ENCODE measurements at regions not wholly inside any gene's neighbourhood (a gene's known extent, or its start where the extent isn't known, plus 50 kb on each side); places are given as distances from the start of the nearest gene placed in this dataset.

DNA sequence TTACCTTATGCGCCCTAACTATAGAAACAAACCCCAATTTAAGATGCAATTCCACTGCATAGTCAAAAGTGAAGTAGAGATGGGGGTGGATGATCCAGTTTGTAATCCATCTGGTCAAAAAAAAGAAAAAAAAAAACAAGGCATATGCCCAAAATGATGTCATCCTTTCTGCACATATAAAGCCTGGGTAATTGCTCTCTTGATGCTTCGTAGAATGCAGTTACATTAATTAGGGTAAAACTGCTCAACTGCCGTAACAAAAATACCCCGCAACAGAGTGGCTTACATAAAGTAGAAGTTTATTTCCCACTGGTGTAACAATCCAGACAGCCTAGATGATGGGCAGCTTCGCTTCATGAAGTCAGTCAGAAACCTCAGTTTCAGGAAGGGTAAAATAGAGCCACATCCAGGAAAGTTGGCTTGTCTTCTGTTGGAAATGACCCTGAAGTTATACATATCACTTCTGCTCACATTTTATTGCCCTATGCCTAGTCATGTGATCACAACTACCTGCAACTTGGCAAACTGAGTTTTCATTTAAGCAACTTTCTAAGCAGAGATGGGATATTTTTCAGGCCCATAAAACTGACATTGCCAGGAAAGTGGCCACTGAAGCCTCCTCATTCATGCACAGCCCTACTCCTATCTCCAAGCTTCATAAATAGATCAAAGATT, 221.7 kb downstream of the C1orf94 start:
- DNase-seq, result no peak
- no peaks in the 10 kb centered on the region for H3K36me3 ChIP-seq (replicated peaks; ENCODE audit: control insufficient read depth, insufficient read depth, low read length)
- H3K27me3 ChIP-seq (ENCODE audit: control insufficient read depth, insufficient read depth, low read length), result no peaks in the 10 kb centered on the region
- H3K4me3 ChIP-seq (ENCODE audit: insufficient read depth, low read depth, low read length), result no peak overlapping the region

DNA sequence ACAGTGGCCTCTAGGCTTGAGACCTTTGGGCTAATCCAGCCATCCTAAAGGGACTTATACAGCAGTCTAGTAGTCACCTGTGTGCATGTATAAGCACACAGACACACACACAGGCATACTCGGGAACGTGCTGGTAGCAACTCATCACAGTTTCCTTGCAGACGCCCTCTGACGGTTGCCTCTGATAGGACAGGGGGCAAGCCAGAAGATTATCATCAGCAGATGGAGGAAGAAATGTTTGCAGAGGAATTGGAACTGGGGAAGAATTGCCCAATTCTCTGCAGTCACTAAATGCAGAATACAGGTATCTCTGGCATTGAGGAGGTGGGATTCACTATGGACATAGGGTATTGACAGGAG, 222.2 kb downstream of the C1orf94 start:
- no peaks in the 10 kb centered on the region for H3K27me3 ChIP-seq (ENCODE audit: control insufficient read depth, insufficient read depth, low read length)
- no peak overlapping the region for H3K4me3 ChIP-seq (ENCODE audit: insufficient read depth, low read depth, low read length)
- DNase-seq, result peak; percentile 53
- no peaks in the 10 kb centered on the region for H3K36me3 ChIP-seq (replicated peaks; ENCODE audit: control insufficient read depth, insufficient read depth, low read length)

DNA sequence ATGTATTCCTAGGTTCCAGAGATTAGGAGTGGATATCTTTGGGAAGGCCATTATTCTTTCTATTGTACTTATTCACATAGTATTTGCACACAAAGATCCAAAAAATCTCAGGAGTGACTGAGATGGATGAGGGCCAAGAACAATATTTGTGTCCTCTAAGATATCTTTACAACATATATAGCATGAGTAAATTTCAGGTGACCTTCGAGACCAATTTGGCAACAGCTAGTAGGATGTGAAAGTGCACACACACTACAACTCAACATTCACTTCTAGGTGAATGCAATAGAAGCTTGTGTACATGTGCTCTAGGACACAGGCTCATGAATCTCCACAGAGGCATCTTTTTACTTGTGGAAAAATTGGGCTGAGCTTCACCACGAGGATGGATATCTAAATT, 224.0 kb downstream of the C1orf94 start:
- Histone ChIP-seq H3K4me3 (ENCODE audit: insufficient read depth, low read depth, low read length) (no peak overlapping the region), H3K36me3 (replicated peaks; ENCODE audit: control insufficient read depth, insufficient read depth, low read length) (no peaks in the 10 kb centered on the region), H3K27me3 (ENCODE audit: control insufficient read depth, insufficient read depth, low read length) (no peaks in the 10 kb centered on the region)
- DNase-seq, result no peak

DNA sequence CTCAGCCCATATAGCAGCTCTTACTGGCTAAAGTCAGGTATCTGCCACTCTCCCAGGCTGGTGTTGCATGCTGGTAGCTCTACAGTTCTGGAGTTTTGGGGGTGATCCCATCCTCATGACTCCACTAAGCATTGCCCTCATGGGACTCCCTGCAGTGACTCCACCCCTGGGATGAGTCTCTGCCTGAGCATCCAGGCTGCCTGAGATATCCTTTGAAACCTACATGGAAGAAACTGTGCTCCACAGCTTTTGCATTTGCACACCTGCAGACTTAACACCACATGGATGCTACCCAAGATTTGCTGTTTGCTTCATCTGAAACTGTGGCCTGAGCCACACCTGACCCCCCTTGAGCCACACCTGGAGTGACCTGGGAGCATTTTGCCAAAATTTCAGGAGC, 226.4 kb downstream of the C1orf94 start:
- DNase-seq, result no peak

DNA sequence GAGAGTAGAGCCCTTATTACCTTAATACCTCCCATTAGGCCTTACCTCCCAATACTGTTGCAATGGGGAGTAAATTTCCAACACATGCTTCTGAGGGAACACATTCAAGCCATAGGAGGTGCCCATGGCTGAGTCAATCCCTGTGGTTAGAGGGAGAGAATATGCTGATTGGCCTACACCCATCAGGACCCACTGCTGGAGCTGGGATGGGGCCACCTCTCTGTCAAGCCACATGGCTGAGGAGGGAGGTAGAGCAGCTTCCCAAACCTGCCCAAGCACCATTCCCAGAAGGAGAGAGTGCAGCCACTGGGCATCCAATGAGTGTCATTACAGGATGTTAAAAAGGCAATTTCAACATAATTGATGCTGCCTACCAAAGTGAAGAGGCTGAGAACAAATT, 228.1 kb downstream of the C1orf94 start:
- Histone ChIP-seq H3K27me3 (ENCODE audit: control insufficient read depth, insufficient read depth, low read length) (no peaks in the 10 kb centered on the region; the same call in 1 of the 2 replicates), H3K4me3 (ENCODE audit: insufficient read depth, low read depth, low read length) (no peak overlapping the region), H3K36me3 (replicated peaks; ENCODE audit: control insufficient read depth, insufficient read depth, low read length) (no peaks in the 10 kb centered on the region)
- DNase-seq, result no peak

More for the DNA sequence above, 226.4 kb downstream of the C1orf94 start:
- no peak overlapping the region for H3K4me3 ChIP-seq (ENCODE audit: insufficient read depth, low read depth, low read length)
- H3K36me3 ChIP-seq (replicated peaks; ENCODE audit: control insufficient read depth, insufficient read depth, low read length), result no peaks in the 10 kb centered on the region
- no peaks in the 10 kb centered on the region for H3K27me3 ChIP-seq (ENCODE audit: control insufficient read depth, insufficient read depth, low read length)

DNA sequence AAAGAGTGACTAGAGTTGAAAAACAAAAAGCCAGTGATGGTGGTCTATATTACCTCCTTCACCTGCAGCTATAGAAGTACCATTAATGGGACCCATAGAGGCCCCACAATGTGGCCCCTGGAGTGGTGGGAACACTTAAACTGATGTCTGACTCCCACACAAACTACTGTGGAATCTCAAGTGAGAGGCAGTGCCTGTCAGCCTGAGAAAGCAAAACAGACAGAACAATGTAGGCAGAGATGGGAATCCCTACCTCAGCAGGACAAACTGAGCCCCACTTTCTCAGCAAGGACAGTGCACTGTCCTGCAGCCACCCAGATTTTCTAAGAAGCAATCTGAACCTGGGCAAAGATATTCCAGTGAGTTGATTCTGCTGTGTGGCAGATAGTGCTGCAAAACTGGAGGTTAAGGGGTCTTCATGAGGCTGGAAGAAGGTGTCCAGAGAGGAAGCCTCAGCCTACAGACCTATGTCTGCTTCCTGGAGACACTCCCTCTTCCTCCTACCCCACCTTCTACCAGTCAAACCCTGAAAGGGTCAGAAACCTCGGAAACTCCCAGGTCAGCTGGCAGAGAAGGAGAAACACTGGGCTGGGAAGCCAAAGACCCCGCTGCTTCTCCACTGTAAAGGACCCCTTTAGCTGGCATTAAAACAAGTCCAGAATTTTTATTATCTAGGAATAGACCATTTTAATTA, 228.7 kb downstream of the C1orf94 start:
- H3K4me3 ChIP-seq (ENCODE audit: insufficient read depth, low read depth, low read length), result no peak overlapping the region
- no peak for DNase-seq
- H3K27me3 ChIP-seq (ENCODE audit: control insufficient read depth, insufficient read depth, low read length), result no peaks in the 10 kb centered on the region; the same call in 1 of the 2 replicates
- H3K36me3 ChIP-seq (replicated peaks; ENCODE audit: control insufficient read depth, insufficient read depth, low read length), result no peaks in the 10 kb centered on the region

DNA sequence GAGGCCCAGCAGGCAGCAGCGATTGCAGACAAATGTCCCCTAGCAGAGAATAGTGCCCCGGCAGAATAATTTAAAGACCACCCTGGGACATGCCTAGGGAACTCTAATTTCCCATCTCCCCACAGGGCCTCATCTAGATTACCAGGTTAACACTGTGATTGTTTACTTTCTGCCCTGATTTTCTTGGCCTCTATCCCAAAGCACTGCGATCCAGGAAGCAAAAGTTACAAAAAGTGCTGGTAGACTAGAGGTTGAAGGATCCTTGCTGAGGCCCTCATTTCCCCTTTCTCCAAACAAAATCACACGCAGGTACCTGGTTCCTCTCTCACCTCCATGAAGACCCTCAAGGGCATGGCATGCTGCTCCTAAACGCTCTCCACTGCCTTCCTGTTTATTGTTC, 229.7 kb downstream of the C1orf94 start:
- no peak for DNase-seq
- Histone ChIP-seq H3K27me3 (ENCODE audit: control insufficient read depth, insufficient read depth, low read length) (no peaks in the 10 kb centered on the region; the same call in 1 of the 2 replicates), H3K36me3 (replicated peaks; ENCODE audit: control insufficient read depth, insufficient read depth, low read length) (no peaks in the 10 kb centered on the region), H3K4me3 (ENCODE audit: insufficient read depth, low read depth, low read length) (no peak overlapping the region)

DNA sequence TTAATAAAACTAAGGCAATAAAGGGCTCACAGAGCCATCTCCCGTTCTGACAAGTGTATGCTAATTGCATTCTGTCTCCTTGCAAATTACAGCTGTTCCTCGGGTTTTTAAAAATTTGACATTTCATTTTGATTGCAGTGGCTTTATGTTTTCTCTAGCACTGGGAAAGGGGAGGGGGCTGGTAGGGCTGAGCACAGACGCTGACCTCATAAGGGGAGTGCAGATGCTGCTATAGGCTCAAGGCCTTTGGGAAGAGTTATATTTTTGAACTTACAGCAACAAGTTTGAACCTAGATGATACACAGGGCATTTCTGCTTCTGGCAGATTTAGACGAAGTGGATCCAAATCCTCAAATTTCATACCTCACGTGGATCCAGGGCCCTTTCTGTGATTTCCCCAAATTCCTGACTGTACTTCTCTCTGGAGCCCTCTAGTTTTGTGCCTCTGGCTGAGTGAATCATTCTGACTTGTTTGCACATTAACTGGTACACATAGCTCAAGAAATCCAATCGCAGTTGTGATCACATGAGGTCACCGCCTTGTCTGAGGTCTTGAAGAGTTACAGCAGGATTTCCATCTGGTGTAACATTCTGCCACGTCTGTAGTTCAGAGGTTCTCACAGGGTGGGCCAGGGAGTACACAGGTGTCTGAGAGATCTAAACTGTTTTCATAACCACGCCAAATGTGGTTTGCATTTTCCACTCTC, 230.3 kb downstream of the C1orf94 start:
- no peaks in the 10 kb centered on the region; the same call in 1 of the 2 replicates for H3K27me3 ChIP-seq (ENCODE audit: control insufficient read depth, insufficient read depth, low read length)
- H3K36me3 ChIP-seq (replicated peaks; ENCODE audit: control insufficient read depth, insufficient read depth, low read length), result no peaks in the 10 kb centered on the region
- H3K4me3 ChIP-seq (ENCODE audit: insufficient read depth, low read depth, low read length), result no peak overlapping the region
- no peak for DNase-seq

DNA sequence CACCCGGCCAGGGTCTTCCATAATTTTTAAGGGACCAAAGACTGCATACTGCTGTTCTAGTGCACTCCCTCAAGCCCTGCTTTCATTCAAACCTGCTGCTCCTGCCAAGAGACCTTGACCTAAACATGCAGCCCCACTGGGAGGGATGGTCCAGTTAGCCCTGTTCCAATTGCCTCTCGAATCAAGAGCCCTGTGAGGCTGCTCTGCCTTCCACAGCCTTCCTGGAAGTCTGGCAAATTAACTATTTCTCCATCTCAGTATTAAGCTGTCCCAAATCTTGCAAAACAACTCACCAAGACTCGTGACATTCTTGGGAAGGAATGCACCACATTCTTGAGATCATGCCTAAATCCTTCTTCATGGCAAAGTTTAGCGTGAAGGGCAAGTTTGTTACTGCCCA, 231.3 kb downstream of the C1orf94 start:
- H3K27me3 ChIP-seq (ENCODE audit: control insufficient read depth, insufficient read depth, low read length), result peaks cover 1% of the 10 kb centered on the region; the same call in 1 of the 2 replicates
- no peaks in the 10 kb centered on the region for H3K36me3 ChIP-seq (replicated peaks; ENCODE audit: control insufficient read depth, insufficient read depth, low read length)
- no peak overlapping the region for H3K4me3 ChIP-seq (ENCODE audit: insufficient read depth, low read depth, low read length)
- DNase-seq, result no peak

DNA sequence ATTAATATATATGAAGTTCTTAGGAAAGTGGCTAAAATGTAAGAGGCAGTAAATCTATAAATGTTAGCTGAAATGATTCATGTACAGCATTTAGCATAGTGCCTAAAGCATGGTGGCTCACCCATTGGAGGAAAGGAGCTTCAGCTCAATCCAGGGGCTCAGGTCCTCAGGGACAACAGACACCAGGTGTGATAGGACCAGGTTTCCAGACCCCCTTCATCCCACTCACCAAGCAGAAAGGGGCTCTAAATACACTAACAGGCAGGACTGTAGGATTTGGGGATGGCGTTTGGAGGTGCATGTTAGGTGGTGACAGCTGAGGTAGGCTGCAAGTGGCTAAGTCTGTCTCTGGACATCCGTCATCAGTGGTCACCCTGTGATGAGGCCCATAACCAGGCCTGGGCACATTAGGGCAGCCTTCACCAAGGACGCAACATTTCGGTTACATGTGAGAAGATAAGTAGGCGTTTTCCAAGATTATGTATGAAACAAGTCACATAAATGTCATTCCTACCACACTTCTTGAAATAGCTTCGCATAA, 233.1 kb downstream of the C1orf94 start:
- no peak for DNase-seq
- no peak overlapping the region for H3K4me3 ChIP-seq (ENCODE audit: insufficient read depth, low read depth, low read length)
- H3K36me3 ChIP-seq (replicated peaks; ENCODE audit: control insufficient read depth, insufficient read depth, low read length), result no peaks in the 10 kb centered on the region
- peaks cover 1% of the 10 kb centered on the region; the same call in 1 of the 2 replicates for H3K27me3 ChIP-seq (ENCODE audit: control insufficient read depth, insufficient read depth, low read length)

DNA sequence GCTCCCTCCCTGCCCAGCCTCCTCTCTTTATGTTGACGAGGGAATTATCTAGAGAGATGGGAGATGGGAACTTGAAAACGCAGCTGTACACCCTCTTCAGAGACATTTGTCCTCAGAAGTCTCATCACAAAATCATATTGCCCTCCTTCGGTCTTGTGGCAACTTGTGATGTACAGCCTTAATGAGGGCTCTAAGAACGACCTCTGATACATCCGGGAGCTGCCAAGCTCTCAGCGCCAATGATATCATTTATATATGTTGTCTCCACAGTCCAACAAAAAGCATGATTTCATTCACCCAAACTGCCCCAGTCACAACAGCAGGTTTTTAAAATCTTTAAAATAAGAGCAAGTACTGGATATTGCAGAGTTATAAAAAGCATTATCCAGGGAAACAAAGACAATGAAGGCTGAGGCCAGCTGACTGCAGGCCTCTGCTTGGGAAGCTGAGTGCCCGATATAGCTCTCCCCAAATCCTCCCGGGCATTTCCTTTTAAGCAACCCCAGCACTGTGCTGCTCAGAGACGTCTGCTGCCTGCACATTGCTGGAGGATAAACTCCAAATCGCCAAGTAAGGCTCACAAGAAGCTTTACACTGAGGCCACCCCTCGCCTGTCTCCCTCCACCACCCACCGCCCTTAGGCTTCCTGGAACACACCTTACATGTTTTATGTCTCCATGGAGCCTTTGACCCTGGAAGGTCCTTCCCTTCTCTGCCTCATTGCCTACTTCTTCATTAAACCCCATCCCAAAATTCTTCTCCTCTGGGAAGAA, 236.1 kb downstream of the C1orf94 start:
- Histone ChIP-seq H3K27me3 (ENCODE audit: control insufficient read depth, insufficient read depth, low read length) (peaks cover 1% of the 10 kb centered on the region; the same call in 1 of the 2 replicates), H3K4me3 (ENCODE audit: insufficient read depth, low read depth, low read length) (no peak overlapping the region), H3K36me3 (replicated peaks; ENCODE audit: control insufficient read depth, insufficient read depth, low read length) (no peaks in the 10 kb centered on the region)
- no peak for DNase-seq

DNA sequence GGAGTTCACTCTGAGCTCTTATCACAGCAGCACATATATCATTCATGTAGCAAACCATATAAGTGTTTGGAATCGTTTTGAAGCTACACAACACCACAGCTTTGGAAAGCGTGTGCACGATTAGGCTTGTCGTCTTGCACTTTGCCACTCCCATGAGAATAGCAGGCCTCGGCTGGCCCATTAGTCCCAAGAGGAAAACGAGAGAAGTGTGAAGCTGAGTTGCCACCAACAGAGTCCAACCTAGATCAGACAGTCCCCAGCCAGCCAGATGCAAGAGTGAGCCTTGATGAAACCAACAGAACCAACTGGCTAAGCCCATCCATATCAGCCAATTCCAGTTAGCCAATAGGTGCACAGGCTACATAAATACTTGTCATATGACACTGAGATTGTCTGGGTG, 238.4 kb downstream of the C1orf94 start:
- H3K36me3 ChIP-seq (replicated peaks; ENCODE audit: control insufficient read depth, insufficient read depth, low read length), result no peaks in the 10 kb centered on the region
- H3K27me3 ChIP-seq (ENCODE audit: control insufficient read depth, insufficient read depth, low read length), result peaks cover 1% of the 10 kb centered on the region; the same call in 1 of the 2 replicates
- no peak overlapping the region for H3K4me3 ChIP-seq (ENCODE audit: insufficient read depth, low read depth, low read length)
- DNase-seq, result no peak

DNA sequence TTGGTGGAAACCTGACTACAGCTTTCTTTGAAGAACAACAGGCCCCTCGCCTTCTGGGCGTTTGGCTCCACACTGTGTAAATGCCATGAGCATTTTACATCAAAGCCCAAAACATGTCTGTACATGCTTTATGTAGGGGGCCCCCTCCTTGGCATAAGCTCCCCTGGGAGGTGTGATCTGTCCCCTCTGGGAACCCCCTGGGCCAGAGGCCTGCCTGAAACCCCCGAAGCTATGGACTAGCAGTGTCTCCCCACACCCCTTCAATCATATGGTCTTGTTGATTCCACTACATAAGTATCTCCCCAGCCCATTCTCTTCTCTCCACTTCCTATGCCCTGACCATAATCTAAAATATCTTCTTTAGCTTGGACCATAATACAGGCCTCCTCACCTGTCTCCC, 241.5 kb downstream of the C1orf94 start:
- DNase-seq, result no peak
- H3K36me3 ChIP-seq (replicated peaks; ENCODE audit: control insufficient read depth, insufficient read depth, low read length), result no peaks in the 10 kb centered on the region
- H3K4me3 ChIP-seq (ENCODE audit: insufficient read depth, low read depth, low read length), result no peak overlapping the region
- H3K27me3 ChIP-seq (ENCODE audit: control insufficient read depth, insufficient read depth, low read length), result no peaks in the 10 kb centered on the region; the same call in 1 of the 2 replicates

DNA sequence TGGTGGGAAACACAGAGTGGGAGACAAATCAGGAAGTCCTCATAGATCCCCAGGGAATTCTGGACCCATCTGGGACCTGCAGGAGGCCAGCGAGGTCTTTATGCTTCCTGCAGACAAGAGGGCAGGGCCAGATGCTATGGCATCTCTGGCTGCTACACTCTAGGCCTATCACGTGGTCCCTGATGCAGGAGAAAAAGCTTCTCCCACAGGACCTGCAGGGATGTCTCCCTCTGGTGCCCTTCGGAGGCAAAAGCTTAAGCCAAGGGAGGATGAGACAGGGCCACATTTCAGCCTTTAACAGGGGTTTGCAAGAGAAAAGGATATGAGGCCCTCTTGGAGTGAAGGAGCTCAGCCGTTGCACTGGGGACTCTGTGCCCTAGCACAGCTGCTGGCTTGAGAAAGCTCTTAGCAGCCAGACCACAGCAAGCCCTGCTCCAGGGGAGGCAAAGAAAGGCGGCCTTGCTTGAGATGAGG, 243.0 kb downstream of the C1orf94 start:
- no peaks in the 10 kb centered on the region for H3K36me3 ChIP-seq (replicated peaks; ENCODE audit: control insufficient read depth, insufficient read depth, low read length)
- no peak overlapping the region for H3K4me3 ChIP-seq (ENCODE audit: insufficient read depth, low read depth, low read length)
- H3K27me3 ChIP-seq (ENCODE audit: control insufficient read depth, insufficient read depth, low read length), result no peaks in the 10 kb centered on the region; the same call in 1 of the 2 replicates
- DNase-seq, result peak; percentile 78

All from H7 (cell line).